ENCODE measurements at regions not wholly inside any gene's neighbourhood (a gene's known extent, or its start where the extent isn't known, plus 50 kb on each side); places are given as distances from the start of the nearest gene placed in this dataset.

- DNase-seq, result no peak
These were observed 513.0 kb upstream of the ANKRD30A start for GRCh38 chr10:36612436-36612835.

- DNase-seq, result no peak
These were observed 516.5 kb upstream of the ANKRD30A start for GRCh38 chr10:36608866-36609265.

- DNase-seq, result no peak
These were observed 517.1 kb upstream of the ANKRD30A start for GRCh38 chr10:36608251-36608650.

GRCh38 chr10:36606234-36606839 lies 519.1 kb upstream of the ANKRD30A start:
- DNase-seq, result no peak

- DNase-seq, result no peak
These were observed 521.1 kb upstream of the ANKRD30A start for GRCh38 chr10:36604316-36604715.

GRCh38 chr10:36603688-36604087 lies 521.7 kb upstream of the ANKRD30A start:
- no peak for DNase-seq

GRCh38 chr10:36602374-36602773 lies 523.0 kb upstream of the ANKRD30A start:
- DNase-seq, result no peak

- no peak for DNase-seq
These were observed 527.6 kb upstream of the ANKRD30A start for GRCh38 chr10:36597756-36598320.

GRCh38 chr10:36592964-36593363 lies 532.4 kb upstream of the ANKRD30A start:
- DNase-seq, result no peak

- DNase-seq, result no peak
These were observed 534.0 kb upstream of the ANKRD30A start for GRCh38 chr10:36591436-36591835.

GRCh38 chr10:36583690-36584089 lies 541.7 kb upstream of the ANKRD30A start:
- no peak for DNase-seq

GRCh38 chr10:36581237-36581636 lies 544.2 kb upstream of the ANKRD30A start:
- DNase-seq, result no peak

GRCh38 chr10:36578306-36578705 lies 547.1 kb upstream of the ANKRD30A start:
- no peak for DNase-seq

- no peak for DNase-seq
These were observed 548.3 kb upstream of the ANKRD30A start for GRCh38 chr10:36577126-36577525.

GRCh38 chr10:36574207-36574606 lies 551.2 kb upstream of the ANKRD30A start:
- no peak for DNase-seq

- DNase-seq, result no peak
These were observed 552.2 kb upstream of the ANKRD30A start for GRCh38 chr10:36573246-36573645.

- DNase-seq, result no peak
These were observed 561.0 kb upstream of the ANKRD30A start for GRCh38 chr10:36564433-36564832.

GRCh38 chr10:36559412-36560400 lies 565.7 kb upstream of the ANKRD30A start:
- no peak for DNase-seq

GRCh38 chr10:36556468-36556867 lies 568.9 kb upstream of the ANKRD30A start:
- DNase-seq, result no peak

- DNase-seq, result no peak
These were observed 570.4 kb upstream of the ANKRD30A start for GRCh38 chr10:36555036-36555435.

GRCh38 chr10:36547965-36548364 lies 577.4 kb upstream of the ANKRD30A start:
- no peak for DNase-seq

GRCh38 chr10:36542493-36542892 lies 582.9 kb upstream of the ANKRD30A start:
- DNase-seq, result no peak

GRCh38 chr10:36540611-36541010 lies 584.8 kb upstream of the ANKRD30A start:
- DNase-seq, result no peak

Data from DMS 273 treated with DMSO at 0.1 percent for 48 hours (cell line).